Keratinocyte (primary cell): ENCODE measurements at regions not wholly inside any gene's neighbourhood (a gene's known extent, or its start where the extent isn't known, plus 50 kb on each side); places are given as distances from the start of the nearest gene placed in this dataset.

Source experiments
- DNase-seq: peaks from one replicate; pipeline ENCODE4 v3.0.0-alpha.2; 2011; ENCODE audit warnings: low read depth, missing footprints, low spot score
- FAIRE-seq: peaks from 2 replicates; lab custom pipeline; 2011; peaks lifted over from hg19 to GRCh38; lab: Jason Lieb, UNC
- H2AFZ ChIP-seq: 2 replicates; pipeline ENCODE4 v1.6.0; 2012; ENCODE audit warnings: low read length, control low read depth, inconsistent platforms; ENCODE audit not compliant: control insufficient read depth
- H3K27ac ChIP-seq: 2 replicates; pipeline ENCODE4 v1.5.1; 2011; ENCODE audit warnings: low read length; ENCODE audit not compliant: control insufficient read depth, insufficient read depth
- H3K27me3 ChIP-seq: 3 replicates; pipeline ENCODE4 v1.6.0; 2011; ENCODE audit warnings: low read length; ENCODE audit not compliant: control insufficient read depth, insufficient read depth; ENCODE audit errors: extremely low read depth
- H3K36me3 ChIP-seq, 2 experiments: 2 replicates in 1 of 2; 3 replicates in 1 of 2; pipeline ENCODE4 v1.5.1; 2011; ENCODE audit warnings: low read length in 2 of 2, mild to moderate bottlenecking in 1 of 2; ENCODE audit not compliant: control insufficient read depth in 2 of 2, insufficient read depth in 2 of 2; ENCODE audit errors: extremely low read depth in 1 of 2
- H3K4me1 ChIP-seq: 3 replicates; pipeline ENCODE4 v1.5.1; 2011; ENCODE audit warnings: low read length; ENCODE audit not compliant: control insufficient read depth, insufficient read depth; ENCODE audit errors: extremely low read depth
- H3K4me2 ChIP-seq: 3 replicates; pipeline ENCODE4 v1.6.0; 2011; ENCODE audit warnings: low read depth, low read length; ENCODE audit not compliant: control insufficient read depth, insufficient read depth; ENCODE audit errors: extremely low read depth
- H3K4me3 ChIP-seq, 3 experiments: fragments of 200-600 bp in 1 of 3; sonication (generic) in 1 of 3; 2 replicates in 2 of 3; 3 replicates in 1 of 3; pipeline ENCODE4 v1.5.1; 2011 to 2016; ENCODE audit warnings: low read length in 3 of 3, mild to moderate bottlenecking in 3 of 3, control low read depth in 2 of 3, inconsistent platforms in 1 of 3, low read depth in 1 of 3, mixed read lengths in 1 of 3, mixed run types in 1 of 3, moderate library complexity in 1 of 3; ENCODE audit not compliant: control insufficient read depth in 2 of 3, insufficient read depth in 2 of 3; ENCODE audit errors: extremely low read depth in 1 of 3
- H3K79me2 ChIP-seq: 2 replicates; pipeline ENCODE4 v1.6.0; 2012; ENCODE audit warnings: low read length; ENCODE audit not compliant: control insufficient read depth, insufficient read depth
- H3K9ac ChIP-seq: 3 replicates; pipeline ENCODE4 v1.6.0; 2011; ENCODE audit warnings: low read length; ENCODE audit not compliant: control insufficient read depth, insufficient read depth; ENCODE audit errors: extremely low read depth
- H3K9me1 ChIP-seq: 3 replicates; pipeline ENCODE4 v1.6.0; 2011; ENCODE audit warnings: low read length; ENCODE audit not compliant: control insufficient read depth, insufficient read depth; ENCODE audit errors: extremely low read depth
- H3K9me3 ChIP-seq: 2 replicates; pipeline ENCODE4 v1.5.1; 2012; ENCODE audit warnings: low read depth, low read length; ENCODE audit not compliant: control insufficient read depth
- H4K20me1 ChIP-seq: 3 replicates; pipeline ENCODE4 v1.6.0; 2011; ENCODE audit warnings: low read length; ENCODE audit not compliant: control insufficient read depth, insufficient read depth; ENCODE audit errors: extremely low read depth
- EZH2 ChIP-seq: IDR thresholded peaks from one replicate; pipeline ENCODE4 v1.6.1; 2012; ENCODE audit warnings: inconsistent platforms, mild to moderate bottlenecking, low read length, moderate library complexity
- dilution Hi-C: fragments of 300-500 bp; cut with MboI; formaldehyde crosslinking; loops from one replicate; pipeline ENCODE4 v1.7.0; 2020; ENCODE audit warnings: low sequenced_read_pairs; ENCODE audit not compliant: extremely low pct_ligation_motif_present
- TF ChIP-seq, protein P1 (sequence below), 3 experiments: IDR thresholded peaks in 1 of 3; conservative IDR thresholded peaks in 1 of 3; optimal IDR thresholded peaks in 1 of 3; 2 replicates in 2 of 3; 3 replicates in 1 of 3; pipeline versions ENCODE3 to v1.5.1; 2011; ENCODE audit warnings: low read length in 3 of 3, mild to moderate bottlenecking in 3 of 3, moderate library complexity in 2 of 3, control low read depth in 1 of 3, inconsistent platforms in 1 of 3; ENCODE audit not compliant: insufficient read depth in 2 of 3; ENCODE audit errors: extremely low read depth in 1 of 3

- FAIRE-seq, result no peak
- no peaks in the 10 kb centered on the region for H3K36me3 ChIP-seq
- H3K4me3 ChIP-seq, result no peak overlapping the region
- no peaks in the 10 kb centered on the region for H3K9me3 ChIP-seq
- H2AFZ ChIP-seq, result no peak overlapping the region
- H3K27me3 ChIP-seq, result no peaks in the 10 kb centered on the region
- no peaks in the 10 kb centered on the region for H3K9me1 ChIP-seq
- TF ChIP-seq EZH2, result no peak
- TF ChIP-seq, protein P1, sequence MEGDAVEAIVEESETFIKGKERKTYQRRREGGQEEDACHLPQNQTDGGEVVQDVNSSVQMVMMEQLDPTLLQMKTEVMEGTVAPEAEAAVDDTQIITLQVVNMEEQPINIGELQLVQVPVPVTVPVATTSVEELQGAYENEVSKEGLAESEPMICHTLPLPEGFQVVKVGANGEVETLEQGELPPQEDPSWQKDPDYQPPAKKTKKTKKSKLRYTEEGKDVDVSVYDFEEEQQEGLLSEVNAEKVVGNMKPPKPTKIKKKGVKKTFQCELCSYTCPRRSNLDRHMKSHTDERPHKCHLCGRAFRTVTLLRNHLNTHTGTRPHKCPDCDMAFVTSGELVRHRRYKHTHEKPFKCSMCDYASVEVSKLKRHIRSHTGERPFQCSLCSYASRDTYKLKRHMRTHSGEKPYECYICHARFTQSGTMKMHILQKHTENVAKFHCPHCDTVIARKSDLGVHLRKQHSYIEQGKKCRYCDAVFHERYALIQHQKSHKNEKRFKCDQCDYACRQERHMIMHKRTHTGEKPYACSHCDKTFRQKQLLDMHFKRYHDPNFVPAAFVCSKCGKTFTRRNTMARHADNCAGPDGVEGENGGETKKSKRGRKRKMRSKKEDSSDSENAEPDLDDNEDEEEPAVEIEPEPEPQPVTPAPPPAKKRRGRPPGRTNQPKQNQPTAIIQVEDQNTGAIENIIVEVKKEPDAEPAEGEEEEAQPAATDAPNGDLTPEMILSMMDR (optimal IDR thresholded peaks at IDR 0.05 in 1 of 3, IDR thresholded peaks at IDR 0.05 in 1 of 3, conservative IDR thresholded peaks at IDR 0.05 in 1 of 3; ENCODE audit: extremely low read depth in 1 of 3, insufficient read depth in 2 of 3, low read length in 3 of 3), result no peak
- H3K79me2 ChIP-seq, result no peaks in the 10 kb centered on the region
- H3K4me2 ChIP-seq, result no peak overlapping the region
- no peak overlapping the region for H3K9ac ChIP-seq
- no peaks in the 10 kb centered on the region for H4K20me1 ChIP-seq
- no peak for DNase-seq
- no peak overlapping the region for H3K27ac ChIP-seq
- dilution Hi-C loops, result no loop called here
- H3K4me1 ChIP-seq, result peaks cover 13% of the 10 kb centered on the region
These were observed 102.5 kb downstream of the ZNF518B start for GRCh38 chr4:10354746-10355145.

- DNase-seq, result no peak
- dilution Hi-C loops, result no loop called here
- peaks cover 13% of the 10 kb centered on the region for H3K4me1 ChIP-seq
These were observed 103.0 kb downstream of the ZNF518B start for GRCh38 chr4:10354225-10354624.

More at GRCh38 chr4:10354225-10354624, 103.0 kb downstream of the ZNF518B start:
- Histone ChIP-seq H3K9me1 (no peaks in the 10 kb centered on the region), H3K79me2 (no peaks in the 10 kb centered on the region), H4K20me1 (no peaks in the 10 kb centered on the region), H3K27ac (no peak overlapping the region), H3K4me3 (no peak overlapping the region), H3K4me2 (no peak overlapping the region), H3K27me3 (no peaks in the 10 kb centered on the region), H3K9ac (no peak overlapping the region), H2AFZ (no peak overlapping the region), H3K36me3 (no peaks in the 10 kb centered on the region), H3K9me3 (no peaks in the 10 kb centered on the region)
- TF ChIP-seq, protein P1 (optimal IDR thresholded peaks at IDR 0.05 in 1 of 3, IDR thresholded peaks at IDR 0.05 in 1 of 3, conservative IDR thresholded peaks at IDR 0.05 in 1 of 3; ENCODE audit: extremely low read depth in 1 of 3, insufficient read depth in 2 of 3, low read length in 3 of 3), result no peak
- no peak for TF ChIP-seq EZH2
- FAIRE-seq, result no peak
